ENCODE measurements at regions not wholly inside any gene's neighbourhood (a gene's known extent, or its start where the extent isn't known, plus 50 kb on each side); places are given as distances from the start of the nearest gene placed in this dataset.

GRCh38 chr12:20967756-20968155, 157.3 kb downstream of the SLCO1B3 start:
- DNase-seq (ENCODE audit: low spot score): no peak

GRCh38 chr12:20969766-20970165, 159.3 kb downstream of the SLCO1B3 start:
- DNase-seq (ENCODE audit: low spot score): no peak

- DNase-seq (ENCODE audit: low spot score): no peak
These were observed 145.6 kb upstream of the SLCO1B1 start for GRCh38 chr12:20985399-20985798.

GRCh38 chr12:21001778-21002177, 129.2 kb upstream of the SLCO1B1 start:
- no peak for DNase-seq (ENCODE audit: low spot score)

- DNase-seq (ENCODE audit: low spot score): no peak
These were observed 105.3 kb upstream of the SLCO1B1 start for GRCh38 chr12:21025656-21026055.

GRCh38 chr12:21026302-21026701, 104.7 kb upstream of the SLCO1B1 start:
- no peak for DNase-seq (ENCODE audit: low spot score)

GRCh38 chr12:21054334-21054733, 76.7 kb upstream of the SLCO1B1 start:
- no peak for DNase-seq (ENCODE audit: low spot score)

GRCh38 chr12:21065845-21066244, 65.1 kb upstream of the SLCO1B1 start:
- no peak for DNase-seq (ENCODE audit: low spot score)

GRCh38 chr12:21073129-21073528, 57.9 kb upstream of the SLCO1B1 start:
- no peak for DNase-seq (ENCODE audit: low spot score)

GRCh38 chr12:21073822-21074460, 57.1 kb upstream of the SLCO1B1 start:
- DNase-seq (ENCODE audit: low spot score): peak; percentile 5

Measured in AG20443 (cell line).